Naive thymus-derived CD4-positive, alpha-beta T cell (primary cell): ENCODE measurements at regions not wholly inside any gene's neighbourhood (a gene's known extent, or its start where the extent isn't known, plus 50 kb on each side); places are given as distances from the start of the nearest gene placed in this dataset.

Source experiments
- ATAC-seq: fragments of 150-1000 bp; cut with Tn5 transposase; 2 replicates; pipeline ENCODE4 v1.10.0; 2021; ENCODE audit warnings: mild to moderate bottlenecking, moderate library complexity
- CTCF ChIA-PET: fragments of 350-600 bp; sonication (Branson Sonifier 250); formaldehyde crosslinking; loops from one replicate; lab custom pipeline; 2021; ENCODE audit warnings: antibody characterized with exemption; lab: Charles Lee
- POLR2A ChIA-PET: fragments of 350-600 bp; sonication (Branson Sonifier 250); formaldehyde crosslinking; loops from one replicate; lab custom pipeline; 2021; ENCODE audit warnings: antibody characterized with exemption, inconsistent platforms; lab: Charles Lee
- DNase-seq, 9 donors: peaks; one replicate each; pipeline versions ENCODE4 v3.0.0 to v3.0.0-alpha.2; 2020 to 2022; ENCODE audit warnings: mixed read lengths in 1 of 9
- H3K27ac ChIP-seq: one replicate; pipeline ENCODE4 v1.7.0; 2013; ENCODE audit warnings: mild to moderate bottlenecking, low read depth, low read length, moderate library complexity
- H3K27me3 ChIP-seq, 2 donors: one replicate each; pipeline ENCODE4 v1.7.0; 2013; ENCODE audit warnings: low read length in 2 of 2, mild to moderate bottlenecking in 2 of 2, moderate library complexity in 2 of 2; ENCODE audit not compliant: control insufficient read depth in 2 of 2, insufficient read depth in 2 of 2
- H3K36me3 ChIP-seq, 3 experiments: 1 replicate in 2 of 3; 2 replicates in 1 of 3; pipeline ENCODE4 v1.7.0; 2013; ENCODE audit warnings: low read length in 3 of 3, mild to moderate bottlenecking in 3 of 3, moderate library complexity in 1 of 3; ENCODE audit not compliant: insufficient read depth in 3 of 3, control insufficient read depth in 2 of 3
- H3K4me1 ChIP-seq, 2 donors: one replicate each; pipeline ENCODE4 v1.7.0; 2013; ENCODE audit warnings: low read length in 2 of 2, mild to moderate bottlenecking in 2 of 2, moderate library complexity in 1 of 2; ENCODE audit not compliant: control insufficient read depth in 2 of 2, insufficient read depth in 2 of 2
- H3K4me3 ChIP-seq: 2 replicates; pipeline ENCODE4 v1.7.0; 2013; ENCODE audit warnings: mild to moderate bottlenecking, low read length
- H3K9me3 ChIP-seq, 3 experiments: 1 replicate in 2 of 3; 2 replicates in 1 of 3; pipeline ENCODE4 v1.7.0; 2013; ENCODE audit warnings: low read length in 3 of 3; ENCODE audit not compliant: control insufficient read depth in 2 of 3
- H3K27ac Mint-ChIP-seq, 9 donors: one replicate each; pipeline ENCODE4 v1.8.0; 2020 to 2022; ENCODE audit warnings: mixed read lengths in 9 of 9, mild to moderate bottlenecking in 8 of 9, moderate library complexity in 5 of 9, inconsistent platforms in 2 of 9
- H3K27me3 Mint-ChIP-seq, 5 donors: one replicate each; pipeline ENCODE4 v1.8.0; 2021 to 2022; ENCODE audit warnings: mixed read lengths in 5 of 5, mild to moderate bottlenecking in 1 of 5
- H3K36me3 Mint-ChIP-seq, 5 donors: one replicate each; pipeline ENCODE4 v1.8.0; 2020 to 2022; ENCODE audit warnings: mixed read lengths in 5 of 5, mild to moderate bottlenecking in 3 of 5, inconsistent platforms in 1 of 5
- H3K4me1 Mint-ChIP-seq, 7 donors: one replicate each; pipeline ENCODE4 v1.8.0; 2020 to 2022; ENCODE audit warnings: mixed read lengths in 7 of 7, mild to moderate bottlenecking in 3 of 7, inconsistent platforms in 1 of 7
- H3K4me3 Mint-ChIP-seq, 10 donors: one replicate each; pipeline ENCODE4 v1.8.0; 2020 to 2022; ENCODE audit warnings: mild to moderate bottlenecking in 10 of 10, mixed read lengths in 10 of 10, moderate library complexity in 6 of 10, inconsistent platforms in 2 of 10
- H3K9me3 Mint-ChIP-seq, 11 donors: one replicate each; pipeline ENCODE4 v1.8.0; 2020 to 2022; ENCODE audit warnings: mixed read lengths in 11 of 11, mild to moderate bottlenecking in 4 of 11, inconsistent platforms in 1 of 11, moderate library complexity in 1 of 11
- intact Hi-C, 2 donors: fragments of 100-400 bp; cut with micrococcal nuclease; formaldehyde crosslinking; loops; one replicate each; pipeline ENCODE4 v1.15.1; 2023

DNA sequence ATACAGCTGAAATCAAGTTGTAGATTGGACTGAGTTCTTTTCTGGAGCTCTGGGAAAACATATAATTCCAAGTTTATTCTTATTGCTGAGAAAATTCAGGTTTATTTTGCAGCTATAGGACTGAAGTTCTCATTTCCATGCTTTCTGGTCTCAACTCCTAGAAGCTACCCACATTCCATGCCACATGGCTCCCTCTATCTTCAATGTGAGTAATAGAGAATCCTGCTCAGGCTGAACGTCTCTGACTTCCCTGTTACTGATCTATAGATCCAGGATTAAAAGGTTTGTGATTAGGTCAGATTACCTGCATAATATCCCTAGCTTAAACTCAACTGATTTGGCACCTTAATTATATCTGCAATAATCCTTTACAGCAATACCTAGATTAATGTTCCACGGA lies 453.8 kb upstream of the MC4R start:
- no peak for ATAC-seq
- CTCF ChIA-PET, result no interaction called here

DNA sequence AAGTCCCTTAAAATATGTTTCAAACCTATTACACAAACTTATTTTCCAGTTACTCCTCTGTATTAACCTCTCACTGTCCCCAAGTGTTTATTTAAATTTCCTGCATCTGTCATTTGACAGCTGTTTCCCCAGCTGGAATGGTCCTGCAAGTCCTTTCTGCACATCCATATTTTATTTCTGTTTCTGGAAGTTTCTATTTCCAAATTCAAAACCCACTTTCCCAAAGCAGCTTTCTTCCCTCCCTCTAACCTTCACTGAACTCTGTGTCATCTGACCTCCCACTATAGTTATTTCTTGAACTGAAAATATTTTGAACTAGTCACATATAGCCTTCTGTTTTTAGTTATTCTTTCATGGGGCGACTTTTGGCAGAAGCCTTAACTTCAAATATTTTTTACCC lies 459.4 kb upstream of the MC4R start:
- H3K4me3 Mint-ChIP-seq, result no peak overlapping the region
- POLR2A ChIA-PET, result no interaction called here
- no peak for ATAC-seq
- intact Hi-C loops, result no loop called here
- H3K27ac Mint-ChIP-seq, result no peak overlapping the region
- no peaks in the 10 kb centered on the region for H3K4me1 Mint-ChIP-seq
- Histone ChIP-seq H3K27me3 (no peaks in the 10 kb centered on the region), H3K9me3 (no peaks in the 10 kb centered on the region), H3K36me3 (no peaks in the 10 kb centered on the region), H3K4me1 (no peaks in the 10 kb centered on the region), H3K27ac (no peak overlapping the region), H3K4me3 (no peak overlapping the region)
- H3K36me3 Mint-ChIP-seq, result no peaks in the 10 kb centered on the region
- CTCF ChIA-PET, result no interaction called here
- peaks cover 0 to 22% (median 0%) of the 10 kb centered on the region in 11 donors for H3K9me3 Mint-ChIP-seq
- no peaks in the 10 kb centered on the region for H3K27me3 Mint-ChIP-seq
- DNase-seq, result no peak

More for the DNA sequence above, 453.8 kb upstream of the MC4R start:
- no peaks in the 10 kb centered on the region for H3K27me3 ChIP-seq
- Mint-ChIP-seq H3K9me3 (peaks cover 0 to 15% (median under 1%) of the 10 kb centered on the region in 11 donors), H3K4me3 (no peak overlapping the region), H3K27me3 (no peaks in the 10 kb centered on the region), H3K27ac (no peak overlapping the region), H3K4me1 (no peaks in the 10 kb centered on the region), H3K36me3 (peaks cover 0 to 4% (median 0%) of the 10 kb centered on the region in 5 donors)
- DNase-seq, result no peak
- POLR2A ChIA-PET, result no interaction called here
- H3K27ac ChIP-seq, result no peak overlapping the region
- no peaks in the 10 kb centered on the region for H3K36me3 ChIP-seq
- H3K4me1 ChIP-seq, result no peaks in the 10 kb centered on the region
- no peaks in the 10 kb centered on the region for H3K9me3 ChIP-seq
- no peak overlapping the region for H3K4me3 ChIP-seq
- intact Hi-C loops, result no loop called here

DNA sequence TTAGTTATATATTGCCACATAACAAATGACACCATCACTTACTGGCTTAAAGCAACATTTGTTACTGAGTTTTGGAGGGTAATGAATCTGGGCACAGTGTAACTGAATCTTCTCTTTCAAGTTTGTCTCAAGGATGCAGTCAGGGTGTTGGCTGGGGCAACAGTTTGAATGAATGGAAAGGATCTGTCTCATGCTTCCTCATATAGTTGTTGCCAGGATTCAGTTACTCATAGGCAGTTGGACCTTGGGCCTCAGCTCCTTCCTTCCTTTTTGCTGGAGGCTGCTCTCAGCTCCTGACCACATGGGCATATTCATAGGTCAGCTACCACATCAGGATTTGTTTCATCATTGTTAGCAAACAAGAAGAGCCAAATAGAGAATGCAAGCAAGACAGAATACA lies 466.1 kb upstream of the MC4R start:
- peaks cover 0 to 21% (median 7%) of the 10 kb centered on the region in 11 donors for H3K9me3 Mint-ChIP-seq
- H3K4me1 Mint-ChIP-seq, result no peaks in the 10 kb centered on the region
- no peak overlapping the region for H3K27ac ChIP-seq
- ChIA-PET CTCF (no interaction called here), POLR2A (no interaction called here)
- H3K36me3 Mint-ChIP-seq, result no peaks in the 10 kb centered on the region
- DNase-seq (no peak), ATAC-seq (no peak)
- no peaks in the 10 kb centered on the region for H3K27me3 Mint-ChIP-seq
- intact Hi-C loops, result no loop called here
- H3K4me3 Mint-ChIP-seq, result no peak overlapping the region
- H3K4me3 ChIP-seq, result no peak overlapping the region
- H3K27ac Mint-ChIP-seq, result no peak overlapping the region
- no peaks in the 10 kb centered on the region for H3K36me3 ChIP-seq
- H3K4me1 ChIP-seq, result no peaks in the 10 kb centered on the region
- no peaks in the 10 kb centered on the region for H3K27me3 ChIP-seq
- no peaks in the 10 kb centered on the region for H3K9me3 ChIP-seq

DNA sequence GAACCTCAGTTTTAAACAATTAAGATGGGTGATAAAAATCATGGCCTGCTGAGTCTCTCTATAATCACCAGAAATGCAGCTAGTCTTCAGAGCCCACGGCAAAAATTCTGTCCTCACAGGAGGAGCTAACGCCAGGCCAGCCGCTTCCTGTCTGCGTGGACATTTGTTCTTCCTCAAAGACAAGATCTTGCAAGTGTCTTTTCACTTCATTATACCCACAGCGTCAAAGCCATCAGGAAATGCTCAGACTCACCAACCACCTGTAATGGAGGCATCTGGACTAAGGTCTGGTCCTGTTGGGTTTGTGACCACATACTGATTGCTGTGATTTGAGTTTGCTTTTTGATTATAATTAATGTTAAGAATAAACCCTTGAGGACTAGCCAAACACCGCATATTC lies 473.8 kb upstream of the MC4R start:
- no peaks in the 10 kb centered on the region for H3K9me3 ChIP-seq
- no peaks in the 10 kb centered on the region for H3K36me3 ChIP-seq
- intact Hi-C loops, result no loop called here
- Mint-ChIP-seq H3K27ac (no peak overlapping the region), H3K27me3 (no peaks in the 10 kb centered on the region), H3K4me1 (no peaks in the 10 kb centered on the region), H3K9me3 (peaks cover 2 to 33% (median 7%) of the 10 kb centered on the region in 11 donors), H3K36me3 (no peaks in the 10 kb centered on the region), H3K4me3 (no peak overlapping the region)
- H3K27ac ChIP-seq, result no peak overlapping the region
- CTCF ChIA-PET, result no interaction called here
- no peaks in the 10 kb centered on the region for H3K27me3 ChIP-seq
- ATAC-seq, result no peak
- H3K4me3 ChIP-seq, result no peak overlapping the region
- POLR2A ChIA-PET, result no interaction called here
- H3K4me1 ChIP-seq, result no peaks in the 10 kb centered on the region
- DNase-seq, result no peak

DNA sequence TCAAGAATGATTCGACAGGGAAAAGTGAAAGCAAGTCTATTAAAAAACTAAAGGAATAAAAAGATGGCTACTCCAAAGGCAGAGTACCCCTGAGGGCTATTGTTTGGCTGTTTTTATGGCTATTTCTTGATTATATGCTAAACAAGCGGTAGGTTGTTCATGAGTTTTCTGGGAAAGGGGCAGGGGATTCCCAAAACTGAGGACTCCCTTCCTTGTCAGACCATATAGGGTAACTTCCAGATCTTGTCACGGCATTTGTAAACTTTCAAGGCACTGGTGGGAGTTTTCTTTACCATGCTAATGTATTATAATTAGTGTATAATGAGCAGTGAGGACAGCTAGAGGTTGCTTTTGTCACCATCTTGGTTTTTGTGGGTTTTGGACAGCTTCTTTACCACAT lies 474.9 kb upstream of the MC4R start:
- intact Hi-C loops, result no loop called here
- peaks cover 0 to 24% (median 7%) of the 10 kb centered on the region in 11 donors for H3K9me3 Mint-ChIP-seq
- no peak for ATAC-seq

DNA sequence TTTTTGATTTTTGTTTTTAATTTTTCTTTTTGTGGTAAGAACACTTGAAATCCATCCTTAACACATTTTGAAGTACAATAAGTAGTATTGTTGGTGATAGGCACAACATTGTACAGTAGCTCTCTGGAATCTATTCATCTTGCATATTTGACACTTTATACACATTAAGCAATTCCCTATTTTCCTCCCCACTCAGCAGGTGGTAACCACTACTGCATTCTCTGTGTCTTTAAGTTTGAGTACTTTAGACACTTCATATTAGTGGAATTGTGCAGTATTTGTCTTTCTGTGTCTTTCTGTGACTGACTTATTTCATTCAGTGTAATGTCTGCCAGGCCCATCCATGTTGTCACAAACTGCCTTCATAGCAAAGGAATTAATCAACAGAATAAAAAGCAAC lies 471.7 kb upstream of the CDH20 start:
- Mint-ChIP-seq H3K4me3 (no peak overlapping the region), H3K27ac (no peak overlapping the region), H3K36me3 (no peaks in the 10 kb centered on the region), H3K9me3 (peaks cover 0 to 15% (median 3%) of the 10 kb centered on the region in 11 donors), H3K4me1 (no peaks in the 10 kb centered on the region), H3K27me3 (no peaks in the 10 kb centered on the region)
- DNase-seq, result no peak
- Histone ChIP-seq H3K27me3 (no peaks in the 10 kb centered on the region), H3K9me3 (no peaks in the 10 kb centered on the region), H3K4me3 (no peak overlapping the region), H3K36me3 (no peaks in the 10 kb centered on the region), H3K27ac (no peak overlapping the region), H3K4me1 (no peaks in the 10 kb centered on the region)
- no peak for ATAC-seq
- ChIA-PET CTCF (no interaction called here), POLR2A (no interaction called here)
- intact Hi-C loops, result no loop called here

More for the DNA sequence above, 474.9 kb upstream of the MC4R start:
- Histone ChIP-seq H3K9me3 (no peaks in the 10 kb centered on the region), H3K27ac (no peak overlapping the region), H3K27me3 (no peaks in the 10 kb centered on the region), H3K4me3 (no peak overlapping the region), H3K4me1 (no peaks in the 10 kb centered on the region), H3K36me3 (no peaks in the 10 kb centered on the region)
- H3K36me3 Mint-ChIP-seq, result no peaks in the 10 kb centered on the region
- ChIA-PET CTCF (no interaction called here), POLR2A (no interaction called here)
- H3K27ac Mint-ChIP-seq, result no peak overlapping the region
- H3K4me1 Mint-ChIP-seq, result no peaks in the 10 kb centered on the region
- no peak overlapping the region for H3K4me3 Mint-ChIP-seq
- no peak for DNase-seq
- no peaks in the 10 kb centered on the region for H3K27me3 Mint-ChIP-seq

DNA sequence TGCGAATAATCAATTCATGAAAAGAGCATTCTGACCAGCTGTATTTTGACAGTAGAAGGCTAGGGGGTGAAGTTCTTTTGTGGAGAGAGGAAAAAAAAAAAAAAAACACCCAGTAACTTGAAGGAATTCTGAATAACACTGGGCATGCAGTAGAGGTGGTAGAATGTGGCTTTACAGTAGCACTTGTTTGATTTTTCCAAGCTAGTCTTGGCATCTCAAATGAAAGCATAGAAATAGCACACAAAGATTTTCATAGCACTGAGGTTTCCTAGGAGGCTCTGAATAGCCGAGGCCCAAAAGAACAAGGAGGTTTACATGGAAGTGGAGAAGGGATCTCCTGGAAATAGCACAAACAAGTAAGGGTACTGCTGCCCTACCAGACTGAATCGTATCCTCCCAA lies 470.2 kb upstream of the CDH20 start:
- no peak for DNase-seq
- no peaks in the 10 kb centered on the region for H3K36me3 ChIP-seq
- peaks cover 0 to 15% (median 3%) of the 10 kb centered on the region in 11 donors for H3K9me3 Mint-ChIP-seq
- H3K27me3 ChIP-seq, result no peaks in the 10 kb centered on the region
- ChIA-PET CTCF (no interaction called here), POLR2A (no interaction called here)
- H3K36me3 Mint-ChIP-seq, result no peaks in the 10 kb centered on the region
- H3K4me1 ChIP-seq, result no peaks in the 10 kb centered on the region
- no peaks in the 10 kb centered on the region for H3K4me1 Mint-ChIP-seq
- H3K27ac Mint-ChIP-seq, result no peak overlapping the region
- no peak overlapping the region for H3K4me3 ChIP-seq
- no peaks in the 10 kb centered on the region for H3K27me3 Mint-ChIP-seq
- H3K4me3 Mint-ChIP-seq, result no peak overlapping the region
- no peak overlapping the region for H3K27ac ChIP-seq
- no peaks in the 10 kb centered on the region for H3K9me3 ChIP-seq
- ATAC-seq, result no peak
- intact Hi-C loops, result no loop called here
